ENCODE measurements at regions not wholly inside any gene's neighbourhood (a gene's known extent, or its start where the extent isn't known, plus 50 kb on each side); places are given as distances from the start of the nearest gene placed in this dataset.

- TF ChIP-seq CTCF (IDR thresholded peaks at IDR 0.05 in 2 of 3, conservative IDR thresholded peaks at IDR 0.05 in 1 of 3; ENCODE audit: borderline replicate concordance in 1 of 3, insufficient read depth in 1 of 3, low read depth in 2 of 3, low read length in 2 of 3), result no peak
- no peak for TF ChIP-seq RAD21 (IDR thresholded peaks at IDR 0.05; ENCODE audit: low read depth)
- TF ChIP-seq ZNF274 (IDR thresholded peaks at IDR 0.05; ENCODE audit: low read depth, low read length), result no peak
- no peak for TF ChIP-seq POLR2A (IDR thresholded peaks at IDR 0.05; ENCODE audit: borderline replicate concordance, extremely low read depth, insufficient read depth, insufficient read length)
- no peak for TF ChIP-seq EZH2 (IDR thresholded peaks at IDR 0.05)
- no peak for TF ChIP-seq MAX (IDR thresholded peaks at IDR 0.05)
- TF ChIP-seq EGR1 (IDR thresholded peaks at IDR 0.05; ENCODE audit: low read depth), result no peak
- no peak for TF ChIP-seq SRF (IDR thresholded peaks at IDR 0.05; ENCODE audit: low read depth)
- TF ChIP-seq POLR2AphosphoS5 (IDR thresholded peaks at IDR 0.05; ENCODE audit: low read depth, low read length), result no peak
- TF ChIP-seq JUND (IDR thresholded peaks at IDR 0.05), result no peak
- TF ChIP-seq ELF1 (IDR thresholded peaks at IDR 0.05; ENCODE audit: borderline replicate concordance, low read depth), result no peak
- TF ChIP-seq CEBPB (IDR thresholded peaks at IDR 0.05; ENCODE audit: low read depth), result no peak
Measured at GRCh38 chr6:80769106-80769505, 662.6 kb downstream of the BCKDHB start.
